Hepatocyte (in vitro differentiated cells): ENCODE measurements at regions not wholly inside any gene's neighbourhood (a gene's known extent, or its start where the extent isn't known, plus 50 kb on each side); places are given as distances from the start of the nearest gene placed in this dataset.

ENCODE experiments used
- DNase-seq: peaks from one replicate; pipeline ENCODE4 v3.0.0-alpha.2; 2016; ENCODE audit warnings: low spot score
- H2AFZ ChIP-seq: fragments of 200-600 bp; sonication (generic); 2 replicates; pipeline ENCODE4 v1.6.0; 2016; ENCODE audit warnings: antibody characterized with exemption, mild to moderate bottlenecking
- H3K27ac ChIP-seq: fragments of 200-600 bp; sonication (generic); 2 replicates; pipeline ENCODE4 v1.5.1; 2016; ENCODE audit warnings: mild to moderate bottlenecking
- H3K27me3 ChIP-seq: fragments of 200-600 bp; sonication (generic); 2 replicates; pipeline ENCODE4 v1.6.1; 2016
- H3K36me3 ChIP-seq: fragments of 200-600 bp; sonication (generic); replicated peaks from 2 replicates; pipeline ENCODE4 v1.5.1; 2016; ENCODE audit warnings: low read depth; ENCODE audit not compliant: insufficient read depth
- H3K4me1 ChIP-seq: fragments of 200-600 bp; sonication (generic); 2 replicates; pipeline ENCODE4 v1.5.1; 2016; ENCODE audit warnings: mild to moderate bottlenecking, moderate library complexity; ENCODE audit not compliant: insufficient read depth
- H3K4me2 ChIP-seq: fragments of 200-600 bp; sonication (generic); 2 replicates; pipeline ENCODE4 v1.6.0; 2016
- H3K4me3 ChIP-seq: fragments of 200-600 bp; sonication (generic); 2 replicates; pipeline ENCODE4 v1.5.1; 2016; ENCODE audit warnings: mild to moderate bottlenecking
- H3K79me2 ChIP-seq: fragments of 200-600 bp; sonication (generic); 2 replicates; pipeline ENCODE4 v1.6.0; 2017; ENCODE audit warnings: mild to moderate bottlenecking
- H3K9me2 ChIP-seq: fragments of 200-600 bp; sonication (generic); replicated peaks from 2 replicates; pipeline ENCODE4 v1.6.0; 2017; ENCODE audit warnings: mild to moderate bottlenecking; ENCODE audit not compliant: insufficient read depth
- H3K9me3 ChIP-seq: fragments of 200-600 bp; sonication (generic); 2 replicates; pipeline ENCODE4 v1.5.1; 2016; ENCODE audit warnings: low read depth, mild to moderate bottlenecking
- H4K20me1 ChIP-seq: fragments of 200-600 bp; sonication (generic); 2 replicates; pipeline ENCODE4 v1.6.0; 2016; ENCODE audit warnings: mild to moderate bottlenecking; ENCODE audit not compliant: insufficient read depth, poor library complexity, severe bottlenecking
- CTCF ChIP-seq: fragments of 200-600 bp; sonication (generic); IDR thresholded peaks from 2 replicates; pipeline ENCODE4 v1.5.1; 2016; ENCODE audit warnings: antibody characterized with exemption, mild to moderate bottlenecking; ENCODE audit not compliant: poor library complexity
- EZH2 ChIP-seq: fragments of 200-600 bp; sonication (generic); IDR thresholded peaks from 2 replicates; pipeline ENCODE4 v1.6.1; 2016; ENCODE audit warnings: antibody characterized with exemption, mild to moderate bottlenecking, borderline replicate concordance
- EZH2phosphoT487 ChIP-seq: fragments of 200-600 bp; sonication (generic); IDR thresholded peaks from one replicate; pipeline ENCODE4 v1.6.1; 2018; ENCODE audit warnings: antibody characterized with exemption, mild to moderate bottlenecking, low read depth, moderate library complexity; ENCODE audit not compliant: unreplicated experiment, severe bottlenecking
- WGBS: methylation state at CpG from one replicate; pipeline ENCODE4 v1.1.6; 2016; ENCODE audit warnings: low lambda C conversion rate; ENCODE audit errors: missing lambda C conversion rate; 5-methylcytosine and 5-hydroxymethylcytosine counted together

- 60% methylated on average over 3 of the region's 3 CpGs for WGBS
- Histone ChIP-seq H3K27ac (no peak overlapping the region), H3K4me2 (no peak overlapping the region), H3K79me2 (no peaks in the 10 kb centered on the region), H3K4me1 (no peaks in the 10 kb centered on the region), H3K9me3 (no peaks in the 10 kb centered on the region), H3K4me3 (no peak overlapping the region), H3K36me3 (no peaks in the 10 kb centered on the region), H4K20me1 (no peaks in the 10 kb centered on the region), H3K9me2 (no peaks in the 10 kb centered on the region), H3K27me3 (no peaks in the 10 kb centered on the region), H2AFZ (no peak overlapping the region)
- no peak for DNase-seq
- TF ChIP-seq CTCF (no peak), EZH2 (no peak), EZH2phosphoT487 (no peak)
These were observed 523.6 kb downstream of the BCOR start for GRCh38 chrX:39574178-39574577.

GRCh38 chrX:39576041-39576872, 521.5 kb downstream of the BCOR start:
- Histone ChIP-seq H3K79me2 (no peaks in the 10 kb centered on the region), H3K27ac (no peak overlapping the region), H3K9me3 (no peaks in the 10 kb centered on the region), H3K9me2 (no peaks in the 10 kb centered on the region), H4K20me1 (no peaks in the 10 kb centered on the region), H3K36me3 (no peaks in the 10 kb centered on the region), H3K4me3 (no peak overlapping the region), H2AFZ (no peak overlapping the region), H3K4me2 (no peak overlapping the region), H3K27me3 (no peaks in the 10 kb centered on the region), H3K4me1 (no peaks in the 10 kb centered on the region)
- no peak for TF ChIP-seq CTCF
- TF ChIP-seq EZH2phosphoT487: no peak
- no peak for TF ChIP-seq EZH2
- WGBS: 80% methylated on average over 28 of the region's 28 CpGs
- no peak for DNase-seq

GRCh38 chrX:39577206-39577984, 520.4 kb downstream of the BCOR start:
- Histone ChIP-seq H2AFZ (no peak overlapping the region), H4K20me1 (no peaks in the 10 kb centered on the region), H3K27ac (peak overlapping the region; percentile 63), H3K79me2 (no peaks in the 10 kb centered on the region), H3K4me2 (no peak overlapping the region), H3K36me3 (no peaks in the 10 kb centered on the region), H3K4me3 (no peak overlapping the region), H3K27me3 (no peaks in the 10 kb centered on the region), H3K9me3 (no peaks in the 10 kb centered on the region), H3K9me2 (no peaks in the 10 kb centered on the region), H3K4me1 (no peaks in the 10 kb centered on the region)
- WGBS: 52% methylated on average over 13 of the region's 13 CpGs
- peak; percentile 19 for DNase-seq
- no peak for TF ChIP-seq EZH2phosphoT487
- TF ChIP-seq EZH2: no peak
- no peak for TF ChIP-seq CTCF
